ENCODE measurements at regions not wholly inside any gene's neighbourhood (a gene's known extent, or its start where the extent isn't known, plus 50 kb on each side); places are given as distances from the start of the nearest gene placed in this dataset.

DNA sequence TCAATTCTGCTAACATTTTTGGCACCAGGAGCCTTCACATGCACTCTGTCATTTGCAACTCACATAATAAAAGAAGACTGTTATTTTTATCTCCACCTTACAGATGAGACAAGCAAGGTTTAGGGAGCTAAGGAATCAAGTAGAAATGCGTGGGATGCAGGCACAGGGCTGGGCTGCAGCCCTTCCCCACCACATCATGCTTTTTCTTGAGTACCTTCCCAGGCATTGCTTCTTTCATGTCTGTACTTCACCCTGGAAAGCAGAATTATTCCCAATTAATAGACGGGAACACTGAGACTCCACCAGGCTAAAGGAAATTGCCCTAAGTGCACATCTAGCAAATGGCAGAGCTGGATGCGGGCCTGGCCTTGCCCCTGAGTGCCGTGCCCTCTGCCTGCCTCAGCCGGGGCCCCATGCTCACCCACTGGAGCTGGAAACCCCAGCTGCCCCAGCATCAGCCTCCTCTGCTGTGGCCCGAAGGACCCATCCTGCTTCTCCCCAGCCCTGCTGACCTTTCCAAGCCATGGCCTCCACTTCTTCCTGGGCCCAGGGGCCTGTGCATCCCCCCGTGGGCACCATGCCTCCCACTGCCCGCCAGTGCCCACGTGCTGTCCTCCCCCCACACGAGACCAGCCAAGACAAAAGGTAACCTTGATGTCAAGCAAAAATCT, 257.5 kb downstream of the TOMM20 start:
- in situ Hi-C loops (cut with HindIII; ENCODE audit: low pct_unique_long_range_greater_than_20kb, low sequenced_read_pairs) = no loop called here
- no peak for DNase-seq (ENCODE audit: low read depth)

DNA sequence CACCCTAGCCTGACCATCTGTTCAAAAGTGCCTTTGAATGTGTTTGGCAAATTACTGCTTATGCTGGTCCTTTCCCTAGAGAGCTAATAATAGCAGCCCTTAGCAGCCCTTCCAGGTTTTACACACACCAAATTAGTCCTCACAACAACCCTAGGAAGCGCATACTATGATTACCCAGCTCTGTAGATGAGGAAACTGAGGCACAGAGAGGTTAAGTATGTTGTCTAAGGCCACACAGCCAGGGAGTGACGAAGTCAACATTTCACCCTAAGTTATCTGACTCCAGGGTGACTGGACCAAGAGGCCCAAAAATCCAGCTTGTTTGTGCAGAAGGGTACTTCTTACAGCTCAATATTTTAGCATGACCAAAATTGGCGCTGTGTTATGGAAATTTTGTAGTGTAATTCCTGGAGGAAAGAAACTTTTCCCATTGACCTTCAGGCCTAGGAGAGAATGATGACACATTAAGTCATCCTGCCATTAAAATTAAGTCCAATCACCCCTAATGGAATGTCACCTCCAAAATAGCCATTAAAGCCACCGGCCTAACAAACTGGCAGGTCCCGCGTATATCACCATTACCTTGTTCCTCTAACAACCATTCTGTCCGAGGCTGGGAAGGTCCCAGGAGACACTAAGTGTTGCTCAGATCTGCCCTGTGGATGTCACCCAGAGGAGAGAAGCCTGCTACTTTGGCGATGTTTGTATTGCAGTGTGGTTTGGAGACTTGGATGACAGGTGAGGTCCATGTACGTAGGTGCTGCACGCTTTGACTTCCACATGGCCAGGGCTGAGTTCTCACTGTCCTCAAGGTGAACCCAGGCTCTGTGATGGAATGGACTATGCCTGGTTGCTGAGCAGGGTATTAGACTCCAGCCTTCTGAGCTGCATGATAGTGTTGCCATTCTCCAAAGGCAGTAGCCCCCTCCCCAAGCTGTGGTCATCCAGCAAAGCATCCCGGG, 258.3 kb downstream of the TOMM20 start:
- in situ Hi-C loops (cut with HindIII; ENCODE audit: low pct_unique_long_range_greater_than_20kb, low sequenced_read_pairs) = no loop called here
- no peak for DNase-seq (ENCODE audit: low read depth)

DNA sequence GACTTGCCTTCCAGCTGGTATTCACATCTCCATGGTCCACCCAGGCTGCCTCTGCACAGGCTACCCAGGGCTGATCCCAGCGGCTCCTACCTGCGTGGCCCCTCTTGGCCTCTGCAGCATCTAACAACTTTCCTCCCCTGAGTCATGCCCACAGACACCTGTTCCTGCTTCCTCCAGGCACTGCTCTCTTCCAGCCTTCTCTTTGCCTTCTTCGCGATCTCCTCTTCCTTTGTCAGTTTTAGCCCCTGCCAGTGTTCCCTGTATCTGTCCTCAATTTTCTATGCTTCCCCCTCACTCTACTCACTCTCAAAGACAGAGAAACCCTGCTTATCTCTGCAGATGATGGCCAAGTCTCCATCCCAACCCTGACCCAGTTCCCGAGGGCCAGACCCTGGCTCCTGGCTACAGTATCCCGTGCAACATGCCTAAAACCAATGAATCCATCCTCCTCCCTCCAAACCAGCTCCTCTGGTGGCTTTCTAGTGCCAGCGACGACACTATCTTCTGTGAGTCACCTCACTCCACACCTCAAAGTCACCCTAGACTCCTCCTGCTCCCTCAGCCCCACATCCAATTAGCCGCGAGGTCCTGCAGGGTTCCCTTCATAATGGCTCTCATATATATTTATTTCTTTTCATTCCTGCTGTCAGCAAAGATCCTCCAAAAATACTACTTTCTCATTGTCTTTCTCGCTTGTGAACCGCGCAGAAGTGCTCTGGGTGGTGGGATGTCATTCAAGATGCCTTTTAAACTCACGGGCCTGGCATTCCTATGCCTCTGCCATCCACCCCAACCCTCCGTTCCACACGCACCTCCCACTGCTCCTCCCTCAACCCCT, 259.2 kb downstream of the TOMM20 start:
- in situ Hi-C loops (cut with HindIII; ENCODE audit: low pct_unique_long_range_greater_than_20kb, low sequenced_read_pairs) = no loop called here
- DNase-seq (ENCODE audit: low read depth) = no peak

GRCh38 chr1:234868296-234869147, 258.5 kb upstream of the IRF2BP2 start:
- in situ Hi-C loops (cut with HindIII; ENCODE audit: low pct_unique_long_range_greater_than_20kb, low sequenced_read_pairs) = no loop called here
- DNase-seq (ENCODE audit: low read depth) = no peak

DNA sequence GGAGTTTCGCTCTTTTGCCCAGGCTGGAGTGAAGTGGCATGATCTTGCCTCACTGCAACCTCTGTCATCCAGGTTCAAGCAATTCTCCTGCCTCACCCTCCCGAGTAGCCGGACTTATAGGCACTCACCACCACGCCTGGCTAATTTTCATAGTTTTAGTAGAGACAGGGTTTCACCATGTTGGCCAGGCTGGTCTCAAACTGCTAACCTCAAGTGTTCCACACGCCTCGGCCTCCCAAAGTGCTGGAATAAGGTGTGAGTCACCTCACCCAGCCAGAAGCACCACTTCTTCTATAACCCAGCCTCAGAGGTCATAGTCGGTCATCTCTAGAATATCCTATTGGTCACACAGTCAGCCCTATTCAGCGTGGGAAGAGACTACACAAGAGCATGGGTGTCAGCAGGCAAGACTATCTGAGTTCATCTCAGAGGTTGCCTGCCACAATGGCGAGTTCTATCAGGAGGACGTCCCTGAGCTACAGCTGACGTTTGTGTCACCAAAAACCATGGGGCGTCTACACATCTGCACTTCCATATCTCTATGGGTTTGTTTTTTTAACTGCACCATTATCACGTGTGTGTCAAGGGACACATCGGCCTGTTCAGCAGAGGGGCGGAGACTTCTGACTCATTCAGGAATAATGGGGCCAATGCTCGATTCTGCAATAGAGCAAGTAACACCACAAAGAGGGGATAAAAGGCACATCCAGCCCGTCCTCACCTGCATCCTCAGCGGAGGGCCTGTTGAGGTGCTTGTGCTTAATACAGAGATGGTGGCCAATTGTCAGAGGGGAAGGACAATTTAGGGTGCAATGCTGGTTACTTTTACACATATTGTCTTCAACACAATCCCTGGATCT, 256.3 kb upstream of the IRF2BP2 start:
- in situ Hi-C loops (cut with HindIII; ENCODE audit: low pct_unique_long_range_greater_than_20kb, low sequenced_read_pairs) = no loop called here
- DNase-seq (ENCODE audit: low read depth) = peak; percentile 97

DNA sequence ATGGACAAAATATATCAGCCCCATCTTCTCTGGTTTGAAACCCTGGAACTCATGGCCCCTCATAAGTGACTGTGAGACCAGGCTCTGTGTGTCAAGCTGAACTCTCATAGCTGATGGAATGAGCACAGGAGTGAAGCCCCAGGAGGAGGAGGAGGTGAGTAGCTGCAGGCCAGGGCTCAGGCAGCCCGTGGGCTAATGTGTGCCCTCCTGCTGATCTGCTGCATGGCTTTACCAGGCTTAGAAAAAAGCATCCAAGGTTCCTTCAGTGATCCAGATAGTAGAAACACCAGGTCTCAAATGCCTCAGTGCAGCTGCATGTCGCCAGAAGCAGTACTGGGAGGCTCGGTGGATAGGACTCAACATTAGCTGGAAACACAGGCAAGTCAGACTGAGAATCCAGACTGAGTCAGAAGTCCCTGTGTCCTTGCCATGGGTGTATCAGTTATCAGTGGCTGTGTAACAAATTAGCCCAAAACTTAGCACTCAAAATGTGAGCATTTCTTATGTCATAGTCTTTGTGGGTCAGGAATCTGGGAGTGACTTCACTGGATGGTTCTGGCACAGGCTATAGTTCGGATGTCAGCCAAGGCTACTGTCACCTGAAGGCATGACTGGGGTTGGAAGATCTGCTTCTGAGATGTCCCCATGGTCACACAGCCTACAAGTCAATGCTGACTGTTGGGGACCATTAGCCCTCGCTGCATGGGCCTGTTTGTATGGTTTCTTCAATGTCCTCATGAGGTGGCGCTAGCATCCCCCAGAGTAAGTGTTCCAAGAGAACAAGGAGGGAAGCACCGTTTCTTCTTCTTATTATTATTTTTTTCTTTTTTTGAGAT, 255.4 kb upstream of the IRF2BP2 start:
- in situ Hi-C loops (cut with HindIII; ENCODE audit: low pct_unique_long_range_greater_than_20kb, low sequenced_read_pairs) = no loop called here
- no peak for DNase-seq (ENCODE audit: low read depth)

- in situ Hi-C loops (cut with HindIII; ENCODE audit: low pct_unique_long_range_greater_than_20kb, low sequenced_read_pairs) = no loop called here
Observed at GRCh38 chr1:234864116-234864515, 254.1 kb upstream of the IRF2BP2 start.

GRCh38 chr1:234863551-234863971, 253.6 kb upstream of the IRF2BP2 start:
- in situ Hi-C loops (cut with HindIII; ENCODE audit: low pct_unique_long_range_greater_than_20kb, low sequenced_read_pairs) = no loop called here
- DNase-seq (ENCODE audit: low read depth) = peak; percentile 42

More at GRCh38 chr1:234864116-234864515, 254.1 kb upstream of the IRF2BP2 start:
- DNase-seq (ENCODE audit: low read depth) = no peak

DNA sequence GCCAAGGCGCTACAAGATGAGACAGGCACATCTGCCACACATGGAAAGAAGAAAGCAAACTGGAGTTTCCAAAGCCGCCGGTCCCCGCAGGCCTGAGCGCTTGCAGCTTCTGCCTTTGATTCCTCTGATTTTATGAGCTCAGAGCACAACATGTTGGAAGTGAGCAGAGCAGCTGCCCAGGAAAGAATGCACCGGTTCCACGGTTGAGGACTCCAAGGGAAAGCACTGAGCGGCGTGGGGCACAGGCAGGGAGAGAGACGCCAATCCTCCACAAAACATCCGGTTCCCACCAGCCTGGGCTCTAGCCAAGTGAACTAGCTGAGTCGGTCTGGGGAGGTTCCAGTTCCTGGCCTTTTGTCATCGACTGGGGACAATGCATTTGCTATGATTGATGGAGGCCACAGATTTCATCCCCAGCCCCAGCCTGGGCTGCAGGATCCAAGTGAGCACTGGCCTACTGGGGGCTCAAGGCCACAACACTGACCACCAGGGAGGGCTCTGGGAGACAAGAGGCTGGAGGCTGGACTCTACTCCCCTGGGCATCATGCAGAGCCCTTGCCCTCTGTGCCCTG, 253.1 kb upstream of the IRF2BP2 start:
- DNase-seq (ENCODE audit: low read depth) = peak; percentile 51
- in situ Hi-C loops (cut with HindIII; ENCODE audit: low pct_unique_long_range_greater_than_20kb, low sequenced_read_pairs) = no loop called here

DNA sequence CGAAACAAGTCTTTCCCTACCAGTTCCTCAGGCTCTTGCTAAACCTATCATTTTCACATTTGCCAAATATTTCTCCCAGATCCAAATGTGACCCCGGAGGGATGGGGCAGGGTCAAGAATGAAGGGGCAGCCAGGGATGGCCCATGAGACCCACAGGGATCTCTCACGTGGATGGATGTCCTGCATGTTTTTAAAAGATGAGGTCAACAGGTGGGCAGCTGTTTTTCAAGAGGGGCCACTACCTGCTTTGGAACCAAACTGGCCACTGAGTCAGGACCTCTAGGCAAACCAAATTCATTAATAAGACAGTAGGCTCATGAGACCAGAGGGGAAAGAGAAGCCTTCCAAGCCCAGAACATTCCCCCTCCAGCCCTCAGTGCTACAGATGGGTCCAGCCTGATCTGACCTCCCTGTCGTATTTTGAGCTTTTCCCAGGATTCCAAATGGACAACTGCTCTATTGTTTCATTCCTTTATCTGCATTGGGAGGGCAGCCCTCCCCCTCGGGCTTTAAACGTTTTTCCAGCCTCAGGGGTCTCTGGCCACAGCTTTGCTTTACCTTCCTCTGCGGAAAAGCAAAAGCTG, 252.5 kb upstream of the IRF2BP2 start:
- in situ Hi-C loops (cut with HindIII; ENCODE audit: low pct_unique_long_range_greater_than_20kb, low sequenced_read_pairs) = no loop called here
- no peak for DNase-seq (ENCODE audit: low read depth)

DNA sequence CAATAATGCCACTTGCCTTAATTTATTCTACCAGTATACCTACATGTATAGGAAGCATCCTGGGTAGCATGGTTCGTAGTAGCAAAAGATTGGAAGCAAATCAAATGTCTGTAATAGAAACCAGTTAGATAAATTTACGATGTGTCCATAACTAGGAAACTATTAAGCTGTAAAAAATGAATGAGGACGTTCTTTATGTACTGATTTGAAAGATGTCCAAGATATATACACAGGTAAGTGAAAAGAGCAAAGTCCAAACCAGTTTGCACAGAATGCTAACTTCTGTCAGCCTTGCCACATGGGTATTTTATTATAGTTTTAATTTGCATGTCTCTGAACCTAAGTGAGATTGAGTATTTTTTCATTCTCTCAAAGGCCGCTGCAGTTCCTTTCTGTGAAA, 251.8 kb upstream of the IRF2BP2 start:
- in situ Hi-C loops (cut with HindIII; ENCODE audit: low pct_unique_long_range_greater_than_20kb, low sequenced_read_pairs) = no loop called here
- no peak for DNase-seq (ENCODE audit: low read depth)

- in situ Hi-C loops (cut with HindIII; ENCODE audit: low pct_unique_long_range_greater_than_20kb, low sequenced_read_pairs) = no loop called here
- no peak for DNase-seq (ENCODE audit: low read depth)
Observed at GRCh38 chr1:234861024-234861620, 251.1 kb upstream of the IRF2BP2 start.

DNA sequence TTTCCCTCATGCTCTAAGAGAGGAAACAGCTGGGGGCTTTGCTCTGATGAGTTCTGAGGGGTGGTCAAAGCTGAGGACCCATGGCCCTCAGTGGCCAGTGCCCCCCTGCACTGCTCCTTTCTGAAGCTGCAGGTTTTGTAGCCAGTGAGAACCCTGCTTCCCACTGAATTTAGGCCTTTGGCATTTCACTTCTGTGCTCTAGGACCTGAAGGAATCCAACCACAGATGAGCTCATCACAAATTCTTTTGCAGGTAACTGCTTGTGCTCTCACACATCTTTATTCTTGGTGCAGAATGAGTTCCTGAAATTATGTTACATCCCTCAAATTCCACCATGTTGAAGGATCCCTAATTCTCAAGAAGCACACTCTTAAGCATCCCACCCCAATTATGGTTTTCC, 248.7 kb upstream of the IRF2BP2 start:
- DNase-seq (ENCODE audit: low read depth) = no peak
- in situ Hi-C loops (cut with HindIII; ENCODE audit: low pct_unique_long_range_greater_than_20kb, low sequenced_read_pairs) = no loop called here

GRCh38 chr1:234856845-234857245, 246.9 kb upstream of the IRF2BP2 start:
- no peak for DNase-seq (ENCODE audit: low read depth)

GRCh38 chr1:234855851-234856250, 245.9 kb upstream of the IRF2BP2 start:
- in situ Hi-C loops (cut with HindIII; ENCODE audit: low pct_unique_long_range_greater_than_20kb, low sequenced_read_pairs) = no loop called here
- DNase-seq (ENCODE audit: low read depth) = no peak

More at GRCh38 chr1:234856845-234857245, 246.9 kb upstream of the IRF2BP2 start:
- in situ Hi-C loops (cut with HindIII; ENCODE audit: low pct_unique_long_range_greater_than_20kb, low sequenced_read_pairs) = no loop called here

All from Caki2 (cell line).